Neuron (in vitro differentiated cells): ENCODE measurements at regions not wholly inside any gene's neighbourhood (a gene's known extent, or its start where the extent isn't known, plus 50 kb on each side); places are given as distances from the start of the nearest gene placed in this dataset.

ENCODE experiments used
- H2AFZ ChIP-seq: one replicate; pipeline ENCODE4 v1.6.1; 2013; ENCODE audit warnings: low read depth, mild to moderate bottlenecking, inconsistent platforms, low read length, moderate library complexity
- H3K27me3 ChIP-seq: one replicate; pipeline ENCODE4 v1.6.1; 2013; ENCODE audit warnings: low read length; ENCODE audit not compliant: insufficient read depth
- H3K36me3 ChIP-seq: one replicate; pipeline ENCODE4 v1.6.1; 2013; ENCODE audit warnings: low read length; ENCODE audit not compliant: insufficient read depth
- H3K4me1 ChIP-seq: one replicate; pipeline ENCODE4 v1.6.1; 2013; ENCODE audit warnings: low read length; ENCODE audit not compliant: insufficient read depth
- H3K4me3 ChIP-seq: 2 replicates; pipeline ENCODE4 v1.5.1; 2013; ENCODE audit warnings: mild to moderate bottlenecking, low read length, moderate library complexity
- H3K9me3 ChIP-seq: one replicate; pipeline ENCODE4 v1.6.1; 2013; ENCODE audit warnings: low read length

GRCh38 chr6:166021429-166021828 is 146.2 kb downstream of the TBXT start:
- no peak overlapping the region for H2AFZ ChIP-seq

GRCh38 chr6:166019214-166019613 is 148.4 kb downstream of the TBXT start:
- Histone ChIP-seq H2AFZ (no peak overlapping the region), H3K4me3 (no peak overlapping the region), H3K9me3 (no peaks in the 10 kb centered on the region), H3K36me3 (no peaks in the 10 kb centered on the region), H3K27me3 (no peaks in the 10 kb centered on the region), H3K4me1 (peaks cover 8% of the 10 kb centered on the region)

More at GRCh38 chr6:166021429-166021828, 146.2 kb downstream of the TBXT start:
- H3K4me3 ChIP-seq: no peak overlapping the region
- H3K9me3 ChIP-seq: no peaks in the 10 kb centered on the region
- H3K27me3 ChIP-seq: no peaks in the 10 kb centered on the region
- H3K4me1 ChIP-seq: no peaks in the 10 kb centered on the region
- H3K36me3 ChIP-seq: no peaks in the 10 kb centered on the region

GRCh38 chr6:166017032-166017635 is 150.5 kb downstream of the TBXT start:
- Histone ChIP-seq H3K4me3 (no peak overlapping the region), H3K4me1 (peaks cover 8% of the 10 kb centered on the region), H3K9me3 (no peaks in the 10 kb centered on the region), H3K27me3 (no peaks in the 10 kb centered on the region), H3K36me3 (no peaks in the 10 kb centered on the region), H2AFZ (no peak overlapping the region)

- Histone ChIP-seq H3K27me3 (peaks cover 10% of the 10 kb centered on the region), H3K36me3 (no peaks in the 10 kb centered on the region), H3K4me3 (no peak overlapping the region), H3K4me1 (peaks cover 8% of the 10 kb centered on the region), H3K9me3 (peaks cover under 1% of the 10 kb centered on the region), H2AFZ (no peak overlapping the region)
Observed at GRCh38 chr6:166014966-166015365, 152.7 kb downstream of the TBXT start.

- Histone ChIP-seq H3K36me3 (no peaks in the 10 kb centered on the region), H3K4me3 (no peak overlapping the region), H3K27me3 (peaks cover 42% of the 10 kb centered on the region), H3K9me3 (peaks cover 2% of the 10 kb centered on the region), H2AFZ (no peak overlapping the region), H3K4me1 (peaks cover 33% of the 10 kb centered on the region)
Observed at GRCh38 chr6:166010136-166010960, 157.3 kb downstream of the TBXT start.

GRCh38 chr6:166009385-166010031 is 158.1 kb downstream of the TBXT start:
- peaks cover 28% of the 10 kb centered on the region for H3K4me1 ChIP-seq
- H3K36me3 ChIP-seq: no peaks in the 10 kb centered on the region
- H3K4me3 ChIP-seq: no peak overlapping the region
- no peak overlapping the region for H2AFZ ChIP-seq
- peaks cover 42% of the 10 kb centered on the region for H3K27me3 ChIP-seq
- peaks cover 2% of the 10 kb centered on the region for H3K9me3 ChIP-seq

- peaks cover 2% of the 10 kb centered on the region for H3K9me3 ChIP-seq
- peaks cover 42% of the 10 kb centered on the region for H3K27me3 ChIP-seq
- peaks cover 28% of the 10 kb centered on the region for H3K4me1 ChIP-seq
Observed at GRCh38 chr6:166008441-166009369, 158.9 kb downstream of the TBXT start.

GRCh38 chr6:166007349-166008263 is 160.0 kb downstream of the TBXT start:
- Histone ChIP-seq H3K27me3 (peaks cover 42% of the 10 kb centered on the region), H3K9me3 (peaks cover 2% of the 10 kb centered on the region), H3K36me3 (no peaks in the 10 kb centered on the region), H2AFZ (no peak overlapping the region), H3K4me1 (peaks cover 28% of the 10 kb centered on the region), H3K4me3 (no peak overlapping the region)

More at GRCh38 chr6:166008441-166009369, 158.9 kb downstream of the TBXT start:
- H2AFZ ChIP-seq: peak overlapping the region; percentile 27
- peak overlapping the region; percentile 34 for H3K4me3 ChIP-seq
- no peaks in the 10 kb centered on the region for H3K36me3 ChIP-seq

GRCh38 chr6:166006900-166007301 is 160.8 kb downstream of the TBXT start:
- H3K27me3 ChIP-seq: peaks cover 44% of the 10 kb centered on the region
- H2AFZ ChIP-seq: peak overlapping the region; percentile 95
- peaks cover 28% of the 10 kb centered on the region for H3K4me1 ChIP-seq
- peaks cover 2% of the 10 kb centered on the region for H3K9me3 ChIP-seq
- H3K4me3 ChIP-seq: peak overlapping the region; percentile 46
- H3K36me3 ChIP-seq: no peaks in the 10 kb centered on the region

- Histone ChIP-seq H3K4me3 (peak overlapping the region; percentile 50), H3K27me3 (peaks cover 44% of the 10 kb centered on the region), H3K9me3 (peaks cover 2% of the 10 kb centered on the region)
Observed at GRCh38 chr6:166005944-166006899, 161.4 kb downstream of the TBXT start.

GRCh38 chr6:166005401-166005943 is 162.2 kb downstream of the TBXT start:
- H3K36me3 ChIP-seq: no peaks in the 10 kb centered on the region
- peaks cover 2% of the 10 kb centered on the region for H3K9me3 ChIP-seq
- peak overlapping the region; percentile 50 for H3K4me3 ChIP-seq
- H3K4me1 ChIP-seq: peaks cover 28% of the 10 kb centered on the region
- peaks cover 39% of the 10 kb centered on the region for H3K27me3 ChIP-seq
- H2AFZ ChIP-seq: peak overlapping the region; percentile 95

More at GRCh38 chr6:166005944-166006899, 161.4 kb downstream of the TBXT start:
- Histone ChIP-seq H2AFZ (peak overlapping the region; percentile 95), H3K4me1 (peaks cover 28% of the 10 kb centered on the region), H3K36me3 (no peaks in the 10 kb centered on the region)
